ENCODE measurements at regions not wholly inside any gene's neighbourhood (a gene's known extent, or its start where the extent isn't known, plus 50 kb on each side); places are given as distances from the start of the nearest gene placed in this dataset.

DNA sequence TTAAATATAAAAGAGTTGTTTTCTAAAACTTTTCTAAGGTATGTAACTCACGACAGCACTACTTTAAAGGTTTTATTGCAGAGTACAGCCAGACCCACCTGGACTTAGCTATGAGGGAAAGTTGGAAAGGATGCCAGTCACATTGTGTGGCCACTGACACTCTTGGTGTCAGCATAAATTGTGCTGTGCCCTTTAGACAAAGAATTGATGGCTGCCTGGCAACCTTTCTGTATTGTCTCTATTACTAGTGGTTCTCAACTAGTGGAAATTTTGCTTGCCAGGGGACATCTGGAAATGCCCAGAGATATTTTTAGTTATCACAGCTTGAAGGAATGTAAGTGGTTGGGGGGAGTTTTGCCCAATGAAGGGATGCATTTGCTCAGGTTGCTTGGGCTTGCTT, 117.5 kb upstream of the APP start:
- Histone ChIP-seq H3K9me2 (ENCODE audit: insufficient read depth, low read length) (no peaks in the 10 kb centered on the region), H4K20me1 (ENCODE audit: insufficient read depth, low read length) (no peaks in the 10 kb centered on the region), H3K4me2 (ENCODE audit: low read length) (no peak overlapping the region), H2AFZ (ENCODE audit: low read length) (no peak overlapping the region), H3K4me3 (ENCODE audit: low read depth, low read length, poor library complexity, severe bottlenecking) (no peak overlapping the region), H3K9me3 (ENCODE audit: low read length) (no peaks in the 10 kb centered on the region), H3K36me3 (ENCODE audit: insufficient read depth, low read length) (no peaks in the 10 kb centered on the region), H3K79me2 (ENCODE audit: insufficient read depth, low read depth, low read length) (no peaks in the 10 kb centered on the region), H3K27ac (ENCODE audit: low read depth, low read length, poor library complexity, severe bottlenecking) (no peak overlapping the region), H3K4me1 (ENCODE audit: insufficient read depth, low read length, poor library complexity, severe bottlenecking) (no peaks in the 10 kb centered on the region)
- intact Hi-C loops (cut with micrococcal nuclease; ENCODE audit: unreplicated experiment) = no loop called here
- POLR2A ChIA-PET = no interaction called here
- no peak for DNase-seq (ENCODE audit: low spot score)
- CTCF ChIA-PET (ENCODE audit: unreplicated experiment) = no interaction called here
- no peak for TF ChIP-seq EZH2phosphoT487 (IDR thresholded peaks at IDR 0.05; ENCODE audit: borderline replicate concordance, low read depth, low read length)
- TF ChIP-seq, protein P1, sequence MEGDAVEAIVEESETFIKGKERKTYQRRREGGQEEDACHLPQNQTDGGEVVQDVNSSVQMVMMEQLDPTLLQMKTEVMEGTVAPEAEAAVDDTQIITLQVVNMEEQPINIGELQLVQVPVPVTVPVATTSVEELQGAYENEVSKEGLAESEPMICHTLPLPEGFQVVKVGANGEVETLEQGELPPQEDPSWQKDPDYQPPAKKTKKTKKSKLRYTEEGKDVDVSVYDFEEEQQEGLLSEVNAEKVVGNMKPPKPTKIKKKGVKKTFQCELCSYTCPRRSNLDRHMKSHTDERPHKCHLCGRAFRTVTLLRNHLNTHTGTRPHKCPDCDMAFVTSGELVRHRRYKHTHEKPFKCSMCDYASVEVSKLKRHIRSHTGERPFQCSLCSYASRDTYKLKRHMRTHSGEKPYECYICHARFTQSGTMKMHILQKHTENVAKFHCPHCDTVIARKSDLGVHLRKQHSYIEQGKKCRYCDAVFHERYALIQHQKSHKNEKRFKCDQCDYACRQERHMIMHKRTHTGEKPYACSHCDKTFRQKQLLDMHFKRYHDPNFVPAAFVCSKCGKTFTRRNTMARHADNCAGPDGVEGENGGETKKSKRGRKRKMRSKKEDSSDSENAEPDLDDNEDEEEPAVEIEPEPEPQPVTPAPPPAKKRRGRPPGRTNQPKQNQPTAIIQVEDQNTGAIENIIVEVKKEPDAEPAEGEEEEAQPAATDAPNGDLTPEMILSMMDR (conservative IDR thresholded peaks at IDR 0.05; ENCODE audit: low read length) = no peak
- no TSS peak for BruUV-seq (replicated peaks)

DNA sequence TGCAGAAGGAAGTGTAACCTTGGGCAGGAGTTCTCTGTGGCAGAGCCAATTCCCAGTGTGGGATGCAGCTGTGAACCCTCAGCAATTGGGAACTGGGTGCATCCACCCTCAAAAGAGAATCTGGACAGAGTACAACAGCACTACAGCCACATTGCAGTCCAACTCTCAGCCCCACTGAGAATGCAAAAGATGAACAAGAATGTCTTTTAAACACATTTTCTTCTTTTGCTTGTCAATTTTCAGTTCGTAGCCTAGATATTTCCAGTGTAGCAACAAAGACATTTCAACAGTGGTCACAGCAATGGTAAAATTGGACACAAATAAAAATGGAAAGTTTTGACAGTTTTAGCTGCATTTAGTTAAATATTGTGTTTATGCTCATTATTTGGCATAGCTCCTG, 114.0 kb upstream of the APP start:
- H3K4me1 ChIP-seq (ENCODE audit: insufficient read depth, low read length, poor library complexity, severe bottlenecking) = no peaks in the 10 kb centered on the region
- POLR2A ChIA-PET = interaction anchor here (0.6 to 1.3 kb wide), 2 partner anchors 21 to 71 kb away, joined by 3 to 5 read pairs; no protein-coding TSS in a partner anchor
- TF ChIP-seq EZH2phosphoT487 (IDR thresholded peaks at IDR 0.05; ENCODE audit: borderline replicate concordance, low read depth, low read length) = no peak
- TF ChIP-seq, protein P1 (conservative IDR thresholded peaks at IDR 0.05; ENCODE audit: low read length) = no peak
- no peak overlapping the region for H3K4me3 ChIP-seq (ENCODE audit: low read depth, low read length, poor library complexity, severe bottlenecking)
- H2AFZ ChIP-seq (ENCODE audit: low read length) = no peak overlapping the region
- CTCF ChIA-PET (ENCODE audit: unreplicated experiment) = no interaction called here
- intact Hi-C loops (cut with micrococcal nuclease; ENCODE audit: unreplicated experiment) = no loop called here
- no peak for DNase-seq (ENCODE audit: low spot score)
- H3K27ac ChIP-seq (ENCODE audit: low read depth, low read length, poor library complexity, severe bottlenecking) = no peak overlapping the region
- H3K9me2 ChIP-seq (ENCODE audit: insufficient read depth, low read length) = no peaks in the 10 kb centered on the region
- H3K79me2 ChIP-seq (ENCODE audit: insufficient read depth, low read depth, low read length) = no peaks in the 10 kb centered on the region
- no peaks in the 10 kb centered on the region for H3K9me3 ChIP-seq (ENCODE audit: low read length)
- H3K4me2 ChIP-seq (ENCODE audit: low read length) = no peak overlapping the region
- no peaks in the 10 kb centered on the region for H4K20me1 ChIP-seq (ENCODE audit: insufficient read depth, low read length)
- H3K36me3 ChIP-seq (ENCODE audit: insufficient read depth, low read length) = no peaks in the 10 kb centered on the region
- no TSS peak for BruUV-seq (replicated peaks)

DNA sequence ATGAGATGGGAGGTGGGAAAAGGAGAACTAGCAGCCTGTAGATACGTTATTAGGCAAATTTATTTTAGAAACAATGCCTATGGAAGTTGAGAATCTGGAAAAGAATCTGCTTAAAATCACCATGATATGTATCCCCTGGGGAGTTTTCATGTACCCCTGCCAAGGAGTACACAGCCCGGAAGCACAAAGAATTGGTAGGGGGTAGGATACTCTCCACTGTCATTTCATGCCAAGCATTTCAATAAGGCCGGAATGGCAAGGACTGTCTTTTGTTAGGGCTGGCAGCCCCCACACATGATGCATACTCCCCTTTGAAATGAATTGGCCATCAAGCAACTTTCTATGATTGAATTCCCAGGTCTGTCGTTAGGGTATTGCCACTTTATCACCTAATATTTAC, 111.5 kb upstream of the APP start:
- no peak overlapping the region for H3K4me2 ChIP-seq (ENCODE audit: low read length)
- H3K36me3 ChIP-seq (ENCODE audit: insufficient read depth, low read length) = no peaks in the 10 kb centered on the region
- ChIA-PET CTCF (ENCODE audit: unreplicated experiment) (no interaction called here), POLR2A (no interaction called here)
- no peaks in the 10 kb centered on the region for H3K4me1 ChIP-seq (ENCODE audit: insufficient read depth, low read length, poor library complexity, severe bottlenecking)
- H3K27ac ChIP-seq (ENCODE audit: low read depth, low read length, poor library complexity, severe bottlenecking) = no peak overlapping the region
- no peaks in the 10 kb centered on the region for H3K9me3 ChIP-seq (ENCODE audit: low read length)
- H2AFZ ChIP-seq (ENCODE audit: low read length) = no peak overlapping the region
- H3K4me3 ChIP-seq (ENCODE audit: low read depth, low read length, poor library complexity, severe bottlenecking) = no peak overlapping the region
- no TSS peak for BruUV-seq (replicated peaks)
- H3K9me2 ChIP-seq (ENCODE audit: insufficient read depth, low read length) = no peaks in the 10 kb centered on the region
- intact Hi-C loops (cut with micrococcal nuclease; ENCODE audit: unreplicated experiment) = no loop called here
- no peaks in the 10 kb centered on the region for H3K79me2 ChIP-seq (ENCODE audit: insufficient read depth, low read depth, low read length)
- no peak for DNase-seq (ENCODE audit: low spot score)
- no peak for TF ChIP-seq EZH2phosphoT487 (IDR thresholded peaks at IDR 0.05; ENCODE audit: borderline replicate concordance, low read depth, low read length)
- TF ChIP-seq, protein P1 (conservative IDR thresholded peaks at IDR 0.05; ENCODE audit: low read length) = no peak
- H4K20me1 ChIP-seq (ENCODE audit: insufficient read depth, low read length) = no peaks in the 10 kb centered on the region
